ENCODE measurements at regions not wholly inside any gene's neighbourhood (a gene's known extent, or its start where the extent isn't known, plus 50 kb on each side); places are given as distances from the start of the nearest gene placed in this dataset.
A peak's percentile ranks its signal among the peaks of the same experiment; 100 is the strongest.

DNA sequence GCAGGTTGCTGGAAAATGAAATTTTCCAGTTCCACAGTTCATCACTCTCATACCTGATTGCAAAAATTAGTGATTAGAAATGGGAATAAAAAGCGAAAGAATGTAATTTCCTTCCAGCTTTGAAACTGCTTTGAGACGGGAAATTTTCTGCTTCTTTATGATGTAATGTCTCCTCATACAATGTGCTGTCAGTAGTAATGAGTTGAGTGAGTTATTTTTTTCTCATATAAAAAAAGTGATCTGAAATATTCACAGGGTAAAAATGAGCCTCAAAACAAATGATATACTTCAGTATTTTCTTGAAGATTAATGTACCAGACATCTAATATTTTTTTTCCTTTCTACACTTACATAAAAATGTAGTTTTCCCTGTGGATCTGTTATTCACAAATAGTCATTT, 179.1 kb upstream of the FAT4 start:
- DNase-seq: no peak

DNA sequence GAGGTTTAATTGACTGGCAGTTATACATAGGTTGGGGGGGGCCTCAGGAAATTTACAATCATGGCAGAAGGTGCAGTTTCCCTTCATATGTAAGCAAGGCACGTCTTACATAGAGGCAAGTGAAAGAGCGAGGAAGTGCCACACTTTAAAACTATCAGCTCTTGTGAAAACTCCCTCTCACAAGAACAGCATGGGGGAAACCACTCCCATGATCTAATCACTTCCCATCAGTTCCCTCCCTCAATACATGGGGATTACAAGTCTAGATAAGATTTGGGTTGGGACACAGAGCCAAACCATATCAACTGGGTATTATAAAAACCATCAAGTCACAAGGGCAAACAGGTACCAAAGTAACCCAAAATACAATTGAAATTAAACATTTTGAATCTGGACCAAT, 182.0 kb upstream of the FAT4 start:
- no peak for DNase-seq

DNA sequence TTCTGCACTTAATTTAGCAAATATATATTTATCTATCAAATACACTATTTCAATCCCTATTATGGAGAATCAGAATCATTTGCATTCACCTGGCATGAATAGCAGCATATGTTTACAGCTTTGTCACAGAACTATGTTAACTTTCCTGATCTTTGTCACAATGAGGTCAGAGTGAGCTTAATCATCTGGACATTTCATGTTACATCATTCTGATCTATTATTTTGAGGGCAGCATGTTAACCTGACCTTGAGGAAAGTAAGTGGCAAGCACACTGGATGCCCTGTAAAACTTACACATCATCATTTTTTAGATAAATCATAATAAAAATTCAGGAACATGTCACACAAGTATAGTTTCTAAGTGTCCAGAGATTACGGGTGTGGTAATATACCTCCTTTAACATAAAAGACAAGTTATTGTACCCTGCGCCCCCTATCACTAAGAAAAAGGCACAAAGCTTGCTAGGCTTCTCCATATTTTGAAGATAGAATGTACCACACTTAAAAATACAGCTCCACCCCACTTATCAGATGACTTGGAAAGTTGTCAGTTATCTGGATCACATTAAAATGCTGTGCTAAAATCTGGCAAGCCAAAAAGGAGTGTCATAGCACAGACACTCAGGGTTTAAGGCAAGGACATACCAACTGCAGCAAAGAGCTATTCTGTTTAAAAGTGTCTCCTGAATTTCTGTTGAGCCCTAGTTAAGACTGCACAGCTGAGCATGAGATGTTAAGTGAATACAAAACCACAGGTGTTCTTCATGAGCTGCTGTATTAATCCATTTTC, 182.7 kb upstream of the FAT4 start:
- peak; percentile 5 for DNase-seq

- DNase-seq: peak; percentile 55
Measured at GRCh38 chr4:125125276-125125675, 189.5 kb upstream of the FAT4 start.

- peak; percentile 68 for DNase-seq
Measured at GRCh38 chr4:125123570-125124109, 191.1 kb upstream of the FAT4 start.

GRCh38 chr4:125121581-125121980, 193.2 kb upstream of the FAT4 start:
- DNase-seq: no peak

- no peak for DNase-seq
Measured at GRCh38 chr4:125116431-125116830, 198.3 kb upstream of the FAT4 start.

DNA sequence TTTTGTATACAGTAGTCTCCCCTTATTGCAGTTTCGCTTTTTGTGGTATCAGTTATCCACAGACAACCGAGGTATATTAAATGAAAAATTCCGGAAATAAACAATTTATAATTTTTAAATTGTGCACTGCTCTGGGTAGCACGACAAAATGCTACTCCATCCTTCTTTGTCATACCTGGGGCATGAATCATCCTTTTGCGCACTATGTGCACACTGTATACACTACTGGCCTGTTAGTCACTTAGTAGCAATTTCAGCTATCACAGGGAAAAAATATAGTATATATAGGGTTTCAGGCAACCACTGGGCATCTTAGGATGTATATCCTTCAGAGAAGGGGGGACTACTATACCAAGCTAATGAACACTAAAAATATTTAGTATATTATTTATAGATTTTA, 198.8 kb upstream of the FAT4 start:
- DNase-seq: peak; percentile 58

DNA sequence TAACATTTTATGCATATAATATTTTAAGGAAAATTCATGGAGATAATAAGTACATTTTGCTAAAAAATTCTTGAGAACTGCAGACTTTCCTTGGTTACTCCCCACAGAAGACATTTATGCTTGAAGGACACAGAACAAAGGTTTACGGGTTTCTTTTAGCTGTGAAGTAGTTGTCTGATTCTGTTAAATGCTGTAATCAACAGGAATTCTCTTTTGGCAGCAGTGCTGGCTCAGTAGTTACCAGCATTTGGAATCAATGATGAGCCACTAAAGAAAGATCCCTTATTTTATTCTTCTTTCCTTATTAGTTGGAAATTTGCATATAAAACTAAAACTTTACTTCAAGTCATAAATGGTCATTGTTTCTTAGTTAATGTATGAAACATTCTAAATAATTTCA, 199.3 kb upstream of the FAT4 start:
- no peak for DNase-seq

- DNase-seq: no peak
Measured at GRCh38 chr4:125112536-125112935, 202.2 kb upstream of the FAT4 start.

- no peak for DNase-seq
Measured at GRCh38 chr4:125111323-125111722, 203.4 kb upstream of the FAT4 start.

- DNase-seq: no peak
Measured at GRCh38 chr4:125105561-125105960, 209.2 kb upstream of the FAT4 start.

DNA sequence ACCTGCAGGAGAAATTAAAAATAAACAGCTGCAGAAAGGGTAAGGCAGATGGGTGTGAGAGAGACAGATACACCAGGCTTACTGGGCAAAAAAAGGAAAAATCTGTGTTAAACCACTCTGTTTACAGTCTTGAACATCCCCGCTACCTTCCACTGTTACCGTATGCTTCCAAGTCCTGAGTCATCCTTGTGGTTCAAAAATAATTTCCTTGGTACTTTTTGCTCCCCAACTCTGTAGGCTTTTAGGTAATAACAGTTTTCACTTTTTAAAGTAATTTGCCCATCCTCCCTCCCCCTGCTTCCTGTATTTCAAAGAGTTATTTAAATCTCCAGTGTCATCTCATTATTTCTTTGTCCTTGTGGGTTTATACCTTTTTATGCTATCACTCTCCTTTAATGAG, 210.1 kb upstream of the FAT4 start:
- no peak for DNase-seq

- DNase-seq: no peak
Measured at GRCh38 chr4:125101719-125102118, 213.0 kb upstream of the FAT4 start.

DNA sequence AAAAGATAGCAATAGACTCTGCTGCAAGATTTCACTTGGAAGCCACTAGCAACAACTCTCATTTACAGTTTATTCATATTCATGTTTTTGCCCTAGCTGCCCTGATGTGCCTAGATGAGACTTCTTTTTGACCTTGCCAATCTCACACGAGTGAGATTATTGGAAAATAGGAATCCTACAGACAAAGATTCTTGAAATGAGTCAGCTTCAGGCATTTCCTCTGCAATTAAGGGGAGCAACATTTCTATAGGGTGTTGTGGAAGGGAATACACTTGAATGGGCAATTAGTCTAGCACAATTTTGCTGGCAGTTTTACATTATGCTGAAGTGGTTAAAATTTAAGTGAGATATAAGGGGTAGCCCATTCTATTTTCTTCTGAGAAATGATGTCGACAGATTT, 217.0 kb upstream of the FAT4 start:
- DNase-seq: peak; percentile 24

DNA sequence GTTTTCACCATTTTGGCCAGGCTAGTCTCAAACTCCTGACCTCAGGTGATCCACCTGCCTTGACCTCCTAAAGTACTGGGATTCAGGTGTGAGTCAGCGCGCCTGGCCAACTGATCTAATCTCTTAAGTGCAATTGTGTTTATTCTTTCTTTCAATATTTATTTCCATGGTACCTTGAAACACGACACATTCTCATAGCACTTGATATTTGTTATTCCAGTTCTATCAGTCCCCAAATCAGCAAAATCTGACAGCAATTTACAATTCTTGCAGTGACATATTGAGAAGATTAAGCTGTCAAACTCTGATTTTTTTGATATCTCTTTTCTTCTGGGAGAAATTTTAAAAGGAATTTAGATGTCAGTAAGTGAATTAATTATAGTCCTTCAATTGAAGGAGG, 218.1 kb upstream of the FAT4 start:
- DNase-seq: no peak

- DNase-seq: no peak
Measured at GRCh38 chr4:125091541-125091940, 223.2 kb upstream of the FAT4 start.

- no peak for DNase-seq
Measured at GRCh38 chr4:125091101-125091500, 223.7 kb upstream of the FAT4 start.

- DNase-seq: no peak
Measured at GRCh38 chr4:125084608-125085007, 230.1 kb upstream of the FAT4 start.

DNA sequence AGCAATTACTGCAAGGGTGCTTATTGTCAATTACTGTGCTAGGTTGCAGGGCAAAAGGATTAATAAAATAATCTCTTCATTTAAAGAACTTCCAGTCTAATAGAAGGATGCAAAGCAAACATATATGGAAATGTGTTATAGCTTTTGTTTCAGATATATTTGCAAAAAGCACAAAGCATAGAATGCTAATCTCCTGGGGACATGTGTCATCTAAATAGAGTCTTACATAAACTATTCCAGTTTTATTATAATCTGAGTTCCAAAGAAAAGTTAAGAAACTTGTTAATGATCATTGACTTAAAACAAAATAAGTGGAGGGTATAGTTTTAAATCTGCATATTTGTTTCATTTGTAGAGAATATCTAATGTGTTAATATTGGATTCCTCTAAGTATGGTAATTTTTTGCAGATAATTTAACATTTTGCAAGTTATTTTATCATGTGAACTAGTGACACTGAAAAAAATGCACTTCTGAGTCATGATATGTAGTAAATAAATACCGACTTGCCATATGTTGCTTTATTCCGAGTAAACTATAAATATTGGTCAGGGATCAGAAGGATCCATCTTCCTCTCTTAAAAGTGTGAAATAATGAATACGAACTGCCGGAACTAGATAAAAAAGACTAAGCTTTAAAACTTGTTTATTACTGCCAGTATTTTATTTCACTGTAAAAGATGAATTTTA, 231.9 kb upstream of the FAT4 start:
- no peak for DNase-seq

GRCh38 chr4:125072269-125072668, 242.5 kb upstream of the FAT4 start:
- no peak for DNase-seq

DNA sequence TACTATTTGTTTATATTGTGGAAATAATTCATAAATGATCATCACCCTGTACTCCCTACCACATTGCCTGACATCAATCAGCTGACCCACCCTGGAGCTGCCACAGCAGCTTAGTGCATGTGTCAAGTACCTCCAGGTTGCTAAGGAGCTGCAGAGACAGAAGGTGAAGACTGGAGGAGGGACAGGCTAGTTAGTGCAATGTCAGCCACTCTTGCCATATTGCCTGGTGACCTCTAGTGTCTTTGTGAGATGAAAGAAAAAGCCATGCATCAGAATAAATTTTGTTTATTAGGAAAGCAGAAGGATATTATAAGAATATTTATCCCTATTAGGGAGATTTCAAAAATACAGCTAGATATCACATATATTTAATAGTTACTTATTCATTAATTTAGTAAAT, 243.9 kb upstream of the FAT4 start:
- DNase-seq: no peak

DNA sequence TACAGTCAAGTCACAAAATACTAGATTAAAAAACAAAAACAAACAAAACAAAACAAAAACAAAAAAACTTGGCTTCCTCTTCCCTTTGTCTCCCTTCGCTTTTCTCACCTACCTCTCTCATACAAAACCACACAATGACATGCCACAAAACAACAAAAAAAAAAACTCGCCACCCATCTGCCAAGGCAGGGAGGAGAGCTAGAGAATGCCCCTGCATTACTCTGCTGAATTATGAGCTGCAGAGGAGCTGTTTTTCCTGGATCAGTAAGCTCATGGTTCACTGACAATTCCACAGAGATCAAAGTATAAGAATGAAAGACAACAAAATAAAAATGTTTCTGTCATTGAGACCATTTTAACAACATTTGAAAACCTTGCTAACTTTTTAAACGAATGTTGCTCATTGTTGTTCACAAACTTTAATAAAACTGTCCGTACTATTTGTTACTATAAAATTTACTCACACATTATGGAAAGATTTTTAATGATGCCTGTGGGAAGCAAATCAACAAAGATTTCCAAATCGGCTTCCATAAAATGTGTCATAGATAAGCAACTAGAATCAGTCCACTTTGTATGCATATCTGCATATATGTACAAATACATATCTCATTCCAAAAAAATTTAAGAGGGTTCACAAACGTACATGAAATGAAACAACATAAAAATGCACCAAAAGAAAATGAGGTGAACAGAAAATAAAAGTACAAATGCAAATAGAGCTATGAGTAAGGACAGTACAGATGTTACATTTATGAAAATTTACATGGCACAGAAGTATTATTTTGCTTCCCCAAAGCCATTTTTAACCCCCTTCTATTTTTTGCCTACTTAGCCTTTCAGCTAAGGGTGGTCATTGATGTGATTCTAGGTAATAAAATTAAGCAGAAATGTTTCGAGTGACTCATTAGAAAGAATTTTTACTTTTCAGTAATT, 252.4 kb upstream of the FAT4 start:
- DNase-seq: no peak
